ENCODE measurements at regions not wholly inside any gene's neighbourhood (a gene's known extent, or its start where the extent isn't known, plus 50 kb on each side); places are given as distances from the start of the nearest gene placed in this dataset.

DNA sequence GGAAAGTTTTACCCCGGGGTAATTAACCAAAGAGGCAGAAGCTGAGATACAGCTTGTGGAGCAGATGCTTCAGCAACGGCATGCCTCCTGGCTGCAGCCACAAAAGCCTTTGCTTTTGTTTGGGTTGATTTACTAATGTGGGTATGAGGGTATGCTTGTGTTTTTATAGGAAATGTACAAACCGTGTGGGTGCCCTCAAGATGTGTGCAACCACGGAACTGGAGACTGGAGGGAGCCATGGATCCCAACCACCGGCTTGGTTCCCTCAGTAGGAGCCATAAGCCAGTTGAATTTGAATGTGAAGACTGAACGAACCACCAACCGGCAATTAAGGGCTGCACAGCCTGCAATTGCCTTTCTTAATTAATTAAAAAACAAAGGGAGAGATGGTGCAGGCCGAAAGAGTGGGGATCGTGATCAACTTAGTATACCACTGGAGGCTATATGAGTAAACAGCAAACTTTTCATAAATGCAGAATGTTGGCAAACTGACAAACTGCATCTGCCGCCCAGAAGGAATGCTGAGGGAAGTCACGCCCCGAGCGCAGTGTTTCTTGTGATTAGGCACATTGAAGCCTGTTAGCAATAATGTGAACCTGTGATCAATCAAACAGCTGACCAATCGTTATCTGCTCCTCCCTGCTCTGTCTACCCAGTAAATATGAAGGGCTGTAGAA lies 104.1 kb downstream of the DISP1 start:
- CTCF ChIA-PET (ENCODE audit: partially characterized antibody), result interaction anchor here (1.4 kb wide), 1 partner anchor 86 kb away, joined by 3 read pairs; no protein-coding TSS in a partner anchor
- no peak for TF ChIP-seq CTBP2 (IDR thresholded peaks at IDR 0.05; ENCODE audit: borderline replicate concordance, insufficient read depth, insufficient read length, low read length)
- TF ChIP-seq SP4 (IDR thresholded peaks at IDR 0.05; ENCODE audit: low read length), result no peak
- TF ChIP-seq NANOG (IDR thresholded peaks at IDR 0.05; ENCODE audit: insufficient read depth, low read depth, low read length, poor library complexity, severe bottlenecking), result no peak
- TF ChIP-seq, protein P1, sequence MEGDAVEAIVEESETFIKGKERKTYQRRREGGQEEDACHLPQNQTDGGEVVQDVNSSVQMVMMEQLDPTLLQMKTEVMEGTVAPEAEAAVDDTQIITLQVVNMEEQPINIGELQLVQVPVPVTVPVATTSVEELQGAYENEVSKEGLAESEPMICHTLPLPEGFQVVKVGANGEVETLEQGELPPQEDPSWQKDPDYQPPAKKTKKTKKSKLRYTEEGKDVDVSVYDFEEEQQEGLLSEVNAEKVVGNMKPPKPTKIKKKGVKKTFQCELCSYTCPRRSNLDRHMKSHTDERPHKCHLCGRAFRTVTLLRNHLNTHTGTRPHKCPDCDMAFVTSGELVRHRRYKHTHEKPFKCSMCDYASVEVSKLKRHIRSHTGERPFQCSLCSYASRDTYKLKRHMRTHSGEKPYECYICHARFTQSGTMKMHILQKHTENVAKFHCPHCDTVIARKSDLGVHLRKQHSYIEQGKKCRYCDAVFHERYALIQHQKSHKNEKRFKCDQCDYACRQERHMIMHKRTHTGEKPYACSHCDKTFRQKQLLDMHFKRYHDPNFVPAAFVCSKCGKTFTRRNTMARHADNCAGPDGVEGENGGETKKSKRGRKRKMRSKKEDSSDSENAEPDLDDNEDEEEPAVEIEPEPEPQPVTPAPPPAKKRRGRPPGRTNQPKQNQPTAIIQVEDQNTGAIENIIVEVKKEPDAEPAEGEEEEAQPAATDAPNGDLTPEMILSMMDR (IDR thresholded peaks at IDR 0.05; ENCODE audit: control extremely low read depth in 1 of 3, insufficient read depth in 1 of 3, low read depth in 1 of 3, low read length in 3 of 3), result no peak
- TF ChIP-seq MAX (IDR thresholded peaks at IDR 0.05), result no peak
- TF ChIP-seq MAFK (IDR thresholded peaks at IDR 0.05; ENCODE audit: low read depth, low read length), result no peak
- no peak for TF ChIP-seq TCF12 (IDR thresholded peaks at IDR 0.05; ENCODE audit: low read depth, low read length)
- no peak for TF ChIP-seq CREB1 (IDR thresholded peaks at IDR 0.05)
- TF ChIP-seq HDAC6 (IDR thresholded peaks at IDR 0.05; ENCODE audit: low read depth, low read length), result no peak
- no peak for TF ChIP-seq CHD1 (IDR thresholded peaks at IDR 0.05; ENCODE audit: low read depth, low read length)
- no peak for TF ChIP-seq EZH2 (IDR thresholded peaks at IDR 0.05; ENCODE audit: low read depth, low read length, severe bottlenecking)

More for the DNA sequence above, 104.1 kb downstream of the DISP1 start:
- no peaks in the 10 kb centered on the region for H3K79me2 ChIP-seq (ENCODE audit: control insufficient read depth in 1 of 2, insufficient read depth in 2 of 2, low read length in 2 of 2)
- H3K27ac ChIP-seq (ENCODE audit: low read depth, low read length), result no peak overlapping the region
- H4K20me1 ChIP-seq (replicated peaks in 1 of 2; ENCODE audit: control insufficient read depth in 1 of 2, insufficient read depth in 2 of 2, low read length in 2 of 2), result no peaks in the 10 kb centered on the region
- POLR2A ChIA-PET (ENCODE audit: partially characterized antibody), result no interaction called here
- no peak overlapping the region for H4K8ac ChIP-seq (ENCODE audit: extremely low read depth, insufficient read depth, low read length)
- H2AFZ ChIP-seq (ENCODE audit: low read length), result no peak overlapping the region
- H2BK20ac ChIP-seq (ENCODE audit: low read length), result no peak overlapping the region
- no peak overlapping the region for H3K14ac ChIP-seq (ENCODE audit: insufficient read length)
- no peak overlapping the region for H3K4ac ChIP-seq (replicated peaks; ENCODE audit: insufficient read length, low read depth, low read length)
- no peaks in the 10 kb centered on the region for H3K27me3 ChIP-seq (replicated peaks in 1 of 4; ENCODE audit: control insufficient read depth in 3 of 4, extremely low read depth in 1 of 4, insufficient read depth in 3 of 4, low read length in 3 of 4)
- no peak overlapping the region for H3K4me3 ChIP-seq (ENCODE audit: extremely low read depth in 1 of 4, insufficient read depth in 2 of 4, low read depth in 3 of 4, low read length in 4 of 4)
- H4K91ac ChIP-seq (replicated peaks; ENCODE audit: insufficient read length, low read length), result no peak overlapping the region
- H2BK15ac ChIP-seq (ENCODE audit: low read length), result no peak overlapping the region
- H4K5ac ChIP-seq (ENCODE audit: insufficient read length, low read depth, low read length), result no peak overlapping the region
- no peaks in the 10 kb centered on the region for H3K79me1 ChIP-seq (ENCODE audit: low read depth, low read length)
- no peaks in the 10 kb centered on the region for H3K23me2 ChIP-seq (ENCODE audit: low read depth, low read length)
- no peak for FAIRE-seq
- H3K56ac ChIP-seq (replicated peaks; ENCODE audit: insufficient read length, low read depth, low read length), result no peak overlapping the region
- H3K23ac ChIP-seq (ENCODE audit: insufficient read length), result no peak overlapping the region
- no peaks in the 10 kb centered on the region for H3K36me3 ChIP-seq (ENCODE audit: control insufficient read depth in 2 of 4, insufficient read depth in 4 of 4, low read length in 3 of 4)
- DNase-seq (ENCODE audit: low read depth in 1 of 2, low spot score in 2 of 2), result no peak
- peaks cover 4 to 7% of the 10 kb centered on the region in 2 experiments; a peak in 2 of 4 replicates for H3K9me3 ChIP-seq (ENCODE audit: insufficient read depth in 2 of 2, low read depth in 1 of 2, low read length in 1 of 2)
- no peak overlapping the region for H3K4me2 ChIP-seq (ENCODE audit: insufficient read depth in 1 of 2, low read depth in 2 of 2, low read length in 2 of 2)
- no peak overlapping the region for H3K9ac ChIP-seq (replicated peaks in 1 of 4; ENCODE audit: extremely low read depth in 1 of 4, low read depth in 3 of 4, low read length in 3 of 4)
- WGBS, 2 experiments (ENCODE audit: extremely low coverage in 1 of 2, insufficient coverage in 1 of 2, insufficient read length in 1 of 2, insufficient replicate concordance in 2 of 2, low coverage in 1 of 2, low lambda C conversion rate in 2 of 2, missing lambda C conversion rate in 1 of 2), result 87% methylated on average over 14 of the region's 14 CpGs; no CpG with 5 or more reads in 1 of the 2 experiments
- H3K18ac ChIP-seq (ENCODE audit: extremely low read depth, low read length), result no peak overlapping the region
- H3K4me1 ChIP-seq (replicated peaks in 1 of 4; ENCODE audit: control insufficient read depth in 3 of 4, insufficient read depth in 4 of 4, low read length in 3 of 4), result no peaks in the 10 kb centered on the region
- H2AK5ac ChIP-seq (ENCODE audit: low read depth, low read length), result no peak overlapping the region
- H2BK5ac ChIP-seq (ENCODE audit: low read depth, low read length), result no peak overlapping the region
- H2BK12ac ChIP-seq (ENCODE audit: low read depth, low read length), result no peak overlapping the region
- no peak overlapping the region for H2BK120ac ChIP-seq (replicated peaks; ENCODE audit: low read depth, low read length)
